H1 (cell line): ENCODE measurements at regions not wholly inside any gene's neighbourhood (a gene's known extent, or its start where the extent isn't known, plus 50 kb on each side); places are given as distances from the start of the nearest gene placed in this dataset.
A peak's percentile ranks its signal among the peaks of the same experiment; 100 is the strongest.

Experiments
- CBX5 ChIP-seq: fragments of 300-800, 300-1000 bp; sonication (generic); IDR thresholded peaks from 2 replicates; pipeline ENCODE4 v1.7.1; 2016; ENCODE audit warnings: antibody characterized with exemption, low read length, low read depth
- CBX8 ChIP-seq: fragments of 300-800, 300-1000 bp; sonication (generic); IDR thresholded peaks from 2 replicates; pipeline ENCODE4 v1.7.1; 2016; ENCODE audit warnings: low read depth, low read length, borderline replicate concordance
- CHD7 ChIP-seq: fragments of 300-600 bp; sonication (generic); IDR thresholded peaks from 2 replicates; pipeline ENCODE4 v1.7.1; 2012; ENCODE audit warnings: low read length, moderate library complexity, mild to moderate bottlenecking, inconsistent platforms; ENCODE audit not compliant: insufficient replicate concordance
- KDM4A ChIP-seq: IDR thresholded peaks from one replicate; pipeline ENCODE4 v1.7.1; 2012; ENCODE audit warnings: low read depth, mild to moderate bottlenecking, moderate library complexity, low read length, inconsistent platforms; ENCODE audit not compliant: severe bottlenecking
- NANOG ChIP-seq: IDR thresholded peaks from 2 replicates; pipeline ENCODE4 v1.6.1; 2011; ENCODE audit warnings: low read length, low read depth, mild to moderate bottlenecking, inconsistent platforms; ENCODE audit not compliant: insufficient read depth, poor library complexity, severe bottlenecking
- PHF8 ChIP-seq: fragments of 200-600 bp; sonication (generic); conservative IDR thresholded peaks from 2 replicates; pipeline ENCODE4 v1.7.1; 2012; ENCODE audit warnings: low read depth, mild to moderate bottlenecking, inconsistent platforms, low read length, moderate library complexity
- SIN3A ChIP-seq, 2 experiments: IDR thresholded peaks in 1 of 2; conservative IDR thresholded peaks in 1 of 2; 2 replicates each; pipeline ENCODE4 v1.6.1; 2011 to 2012; ENCODE audit warnings: low read length in 2 of 2, improper control_type of control experiment in 1 of 2, low read depth in 1 of 2, mild to moderate bottlenecking in 1 of 2
- SP1 ChIP-seq: IDR thresholded peaks from 2 replicates; pipeline ENCODE4 v1.6.1; 2011; ENCODE audit warnings: low read depth, low read length
- TAF1 ChIP-seq: IDR thresholded peaks from 2 replicates; pipeline ENCODE4 v1.6.1; 2011; ENCODE audit warnings: mild to moderate bottlenecking, low read depth, low read length
- TCF12 ChIP-seq: IDR thresholded peaks from 2 replicates; pipeline ENCODE4 v1.6.1; 2011; ENCODE audit warnings: low read depth, mild to moderate bottlenecking, low read length

- TF ChIP-seq CHD7, result no peak
- no peak for TF ChIP-seq KDM4A
- no peak; the same call in 1 of the 2 replicates for TF ChIP-seq SP1
- no peak for TF ChIP-seq TAF1
- TF ChIP-seq TCF12, result 0 out of 2 replicates have a peak, but pooled peaks have one; percentile 44
- no peak for TF ChIP-seq SIN3A (conservative IDR thresholded peaks at IDR 0.05 in 1 of 2, IDR thresholded peaks at IDR 0.05 in 1 of 2; ENCODE audit: low read depth in 1 of 2, low read length in 2 of 2)
- TF ChIP-seq CBX5, result no peak
- no peak for TF ChIP-seq PHF8
- TF ChIP-seq NANOG, result peak; percentile 3
- TF ChIP-seq CBX8, result no peak
Observed at GRCh38 chr5:38104497-38105230, 153.7 kb upstream of the EGFLAM start (continued).
